HK-2 (cell line): ENCODE measurements at regions not wholly inside any gene's neighbourhood (a gene's known extent, or its start where the extent isn't known, plus 50 kb on each side); places are given as distances from the start of the nearest gene placed in this dataset.
"Not testable (repeated sequence)": the region's sequence is repeated elsewhere in the genome, so short reads cannot be mapped to it uniquely, and the experiment has no call there.

Experiments used
- DNase-seq: peaks from one replicate; pipeline ENCODE4 v3.0.0-alpha.2; 2018; ENCODE audit not compliant: unreplicated experiment

GRCh38 chr9:134530724-134531123 is 110.9 kb upstream of the COL5A1 start:
- no peak for DNase-seq

DNA sequence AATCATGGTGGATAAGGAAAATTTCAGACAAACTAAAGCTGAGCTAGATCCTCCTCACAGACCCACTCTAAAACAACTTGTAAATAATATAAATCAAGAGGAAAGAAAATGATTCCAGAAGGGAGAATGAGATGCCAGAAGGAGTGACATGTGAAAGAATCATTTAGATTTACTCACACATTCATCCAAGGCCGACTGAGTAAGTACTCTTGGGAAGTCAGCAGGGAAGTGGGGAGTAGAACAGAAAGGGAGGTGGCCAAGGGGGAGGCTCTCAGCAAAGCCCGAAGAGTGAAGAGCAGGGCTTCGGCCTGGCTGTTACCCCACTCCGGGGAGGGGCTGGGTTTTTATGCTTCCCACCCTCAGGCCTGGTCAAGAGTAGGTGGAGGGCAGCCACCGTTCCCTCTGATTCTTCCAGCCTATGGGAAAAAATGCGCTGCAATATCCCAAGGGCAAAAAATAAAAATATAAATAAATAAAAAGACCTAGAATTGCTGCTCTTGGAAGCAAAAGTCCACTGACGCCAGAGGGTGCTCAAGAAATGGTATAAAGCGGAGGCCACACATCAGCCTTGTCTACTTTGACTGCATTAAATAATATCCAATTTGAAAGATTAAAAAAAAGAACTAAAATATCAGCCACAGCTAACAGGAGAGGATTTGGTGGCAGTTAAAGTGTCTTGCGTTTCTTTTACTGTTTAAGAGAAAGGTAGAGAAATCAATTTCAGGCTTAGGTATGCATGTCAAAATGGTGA is 110.2 kb upstream of the COL5A1 start:
- no peak for DNase-seq

GRCh38 chr9:134532084-134532483 is 109.5 kb upstream of the COL5A1 start:
- DNase-seq, result no peak

GRCh38 chr9:134532661-134533060 is 108.9 kb upstream of the COL5A1 start:
- DNase-seq, result not testable (repeated sequence)

DNA sequence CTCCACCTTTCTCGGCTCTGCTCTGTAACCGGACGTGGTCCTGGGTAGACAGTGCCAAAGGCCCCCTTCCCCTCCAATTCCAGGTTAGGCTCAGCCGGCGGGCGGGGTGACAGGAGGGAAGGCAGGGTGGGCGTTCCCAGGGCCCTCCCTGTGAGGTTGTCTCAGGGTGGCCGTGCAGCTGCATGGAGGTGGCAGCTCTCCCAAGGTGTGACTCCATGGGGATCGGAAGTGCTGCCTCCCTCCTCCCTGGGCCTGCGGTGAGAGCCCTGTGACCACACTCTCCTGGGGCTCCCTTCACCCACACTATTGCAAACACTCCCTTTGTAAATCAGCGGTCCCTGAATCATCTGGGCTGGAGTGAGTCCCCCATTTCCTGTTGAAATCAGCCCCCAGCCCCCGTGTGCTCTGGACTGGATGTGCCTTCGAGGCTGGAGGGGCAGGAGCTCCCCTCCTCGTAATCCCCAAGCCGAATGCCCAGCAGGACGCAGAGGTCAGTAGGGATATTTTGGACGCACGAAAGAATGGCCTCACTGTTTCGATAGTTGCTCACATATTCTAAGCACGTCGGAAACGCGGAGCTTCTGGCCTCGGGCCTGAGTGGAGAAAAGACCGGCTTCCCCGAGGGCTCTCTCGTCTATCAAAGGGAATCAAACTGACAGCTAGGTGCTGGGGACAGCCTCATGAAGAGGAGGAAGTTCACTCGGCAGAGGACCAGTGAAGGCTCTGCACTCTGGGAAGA is 107.6 kb upstream of the COL5A1 start:
- DNase-seq, result no peak

- DNase-seq, result no peak
These were observed 106.9 kb upstream of the COL5A1 start for GRCh38 chr9:134534661-134535080.

GRCh38 chr9:134535171-134535570 is 106.4 kb upstream of the COL5A1 start:
- DNase-seq, result no peak

GRCh38 chr9:134536101-134536900 is 105.3 kb upstream of the COL5A1 start:
- peak; percentile 58 for DNase-seq

DNA sequence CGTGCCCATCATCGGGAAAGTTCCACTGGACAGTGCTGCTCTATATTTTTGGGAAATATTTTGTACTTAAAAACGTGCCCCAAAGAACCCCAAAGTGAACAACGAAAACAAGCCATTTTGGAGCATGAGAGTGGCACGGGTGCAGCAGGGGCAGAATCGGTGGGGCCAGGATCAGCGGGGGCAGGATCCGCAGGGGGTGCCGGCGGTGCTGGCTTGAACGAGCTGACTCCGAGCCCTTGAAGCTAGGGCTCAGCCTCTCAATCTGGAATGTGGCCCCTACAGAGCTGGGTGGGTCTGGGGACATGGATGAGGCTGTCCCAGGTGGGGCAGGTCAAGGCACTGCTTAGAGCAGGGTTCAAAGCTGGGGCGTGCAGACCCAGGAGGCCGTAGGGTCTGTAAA is 104.7 kb upstream of the COL5A1 start:
- DNase-seq, result no peak

DNA sequence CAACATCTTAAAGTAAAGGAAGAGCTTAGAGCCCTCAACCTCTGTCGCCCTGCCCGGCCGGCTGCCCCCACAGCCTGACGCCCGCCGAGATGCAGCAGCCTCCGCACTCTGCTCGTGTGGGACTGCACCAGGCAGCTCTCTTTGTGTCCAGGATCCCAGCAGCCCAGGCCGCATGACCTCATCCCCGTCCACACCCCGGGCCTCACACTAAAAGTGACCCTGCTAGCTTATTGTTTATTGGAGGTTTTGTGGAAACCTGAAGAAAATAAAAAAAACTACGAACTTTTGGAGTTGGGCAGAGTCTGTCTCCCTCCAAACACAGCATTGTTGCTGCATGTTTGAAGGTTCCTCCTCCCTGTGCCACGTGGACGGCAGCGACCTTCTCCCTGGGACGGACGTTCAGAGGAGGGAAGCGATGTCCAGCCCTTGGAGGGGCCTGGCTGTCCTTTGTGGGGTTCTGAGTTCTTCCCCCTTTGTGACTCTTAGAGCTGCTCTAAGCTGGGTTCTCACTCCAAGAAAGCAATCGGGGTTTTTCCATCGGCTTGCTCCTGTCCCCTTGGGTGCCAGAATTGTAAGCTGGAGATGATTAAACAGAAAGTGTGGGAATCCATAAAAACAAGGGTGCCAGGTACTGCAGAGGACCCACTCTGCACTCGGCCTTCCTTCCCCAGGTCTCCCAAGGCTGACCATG is 103.5 kb upstream of the COL5A1 start:
- DNase-seq, result no peak

GRCh38 chr9:134538856-134539566 is 102.6 kb upstream of the COL5A1 start:
- DNase-seq, result no peak

DNA sequence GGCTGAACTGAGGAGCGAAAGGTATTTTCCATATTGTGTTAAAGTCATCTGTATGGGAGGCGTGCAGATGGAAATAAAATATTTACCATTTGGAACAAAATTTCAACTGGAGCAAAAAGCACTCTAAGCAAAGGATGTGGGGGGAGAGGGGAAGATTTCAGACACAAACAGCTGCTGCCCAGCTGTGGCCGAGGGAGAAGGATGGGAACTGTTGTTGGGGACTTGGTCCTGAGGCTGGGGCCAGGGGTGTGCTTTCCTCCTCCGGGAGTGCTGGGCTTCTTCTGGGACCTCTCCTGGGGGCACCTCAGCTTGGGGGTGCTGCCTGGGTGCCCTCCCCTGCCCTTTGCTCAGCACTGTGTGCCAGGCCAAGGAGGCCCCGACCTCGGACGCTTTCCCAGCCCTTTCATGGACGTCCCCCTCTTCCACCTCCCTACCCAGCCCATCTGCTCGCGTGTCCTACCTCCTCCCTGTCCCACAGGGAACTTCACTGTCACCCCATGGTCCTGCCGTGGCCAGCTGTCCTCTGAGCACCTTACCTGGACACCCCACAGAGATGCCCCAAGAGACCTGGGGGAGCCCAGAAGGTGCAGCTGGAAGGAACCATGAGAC is 101.9 kb upstream of the COL5A1 start:
- no peak for DNase-seq

- no peak for DNase-seq
These were observed 101.1 kb upstream of the COL5A1 start for GRCh38 chr9:134540276-134541096.

- DNase-seq, result no peak
These were observed 100.4 kb upstream of the COL5A1 start for GRCh38 chr9:134541097-134541747.

GRCh38 chr9:134544388-134545214 is 97.0 kb upstream of the COL5A1 start:
- peak; percentile 58 for DNase-seq

DNA sequence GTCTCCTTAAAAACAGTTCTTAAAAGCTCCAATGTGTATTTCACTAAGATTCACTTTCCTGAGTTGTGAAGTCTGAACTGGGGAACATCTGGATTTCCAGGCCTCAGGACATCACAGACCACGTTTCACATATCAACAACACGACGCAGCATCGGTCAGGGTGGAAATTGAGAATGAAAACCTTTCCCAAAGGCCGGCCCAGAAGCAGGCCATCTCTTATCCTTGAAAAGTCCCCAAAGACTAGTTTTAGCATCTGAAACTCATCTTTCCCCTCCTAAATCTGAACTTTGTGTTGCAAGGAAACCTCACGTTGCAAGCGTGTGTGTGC is 96.4 kb upstream of the COL5A1 start:
- no peak for DNase-seq

- no peak for DNase-seq
These were observed 95.9 kb upstream of the COL5A1 start for GRCh38 chr9:134545543-134546245.

- no peak for DNase-seq
These were observed 95.3 kb upstream of the COL5A1 start for GRCh38 chr9:134546246-134546731.
